NT2/D1 (cell line): ENCODE measurements at regions not wholly inside any gene's neighbourhood (a gene's known extent, or its start where the extent isn't known, plus 50 kb on each side); places are given as distances from the start of the nearest gene placed in this dataset.

Experiments
- SUZ12 ChIP-seq: IDR thresholded peaks from 2 replicates; pipeline ENCODE4 v1.6.1; 2011; ENCODE audit not compliant: insufficient read length, insufficient read depth; ENCODE audit errors: extremely low read depth
- ZNF274 ChIP-seq: IDR thresholded peaks from 2 replicates; pipeline ENCODE4 v1.6.1; 2011; ENCODE audit warnings: mild to moderate bottlenecking, low read depth, low read length

DNA sequence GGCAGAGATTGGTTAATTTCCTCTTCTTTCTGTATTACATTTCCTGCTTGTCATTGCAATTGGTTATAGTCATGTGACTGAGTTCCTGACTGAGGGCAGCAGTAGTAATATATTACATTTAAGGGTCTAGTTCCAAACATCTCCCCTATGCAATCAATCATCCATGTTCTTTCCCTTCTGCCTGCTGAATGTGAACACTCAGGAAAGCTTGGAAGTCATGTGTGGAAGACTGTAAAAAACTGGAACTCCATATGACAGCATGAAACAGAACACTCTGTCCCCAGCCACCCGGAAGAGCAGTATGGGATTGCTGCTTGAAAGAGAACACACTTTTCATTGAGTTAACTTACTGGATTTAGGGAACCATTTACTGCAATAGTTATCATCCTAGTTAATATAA is 459.7 kb upstream of the SEMA3A start:
- no peak for TF ChIP-seq ZNF274
- TF ChIP-seq SUZ12, result no peak
